Neural progenitor cell (in vitro differentiated cells): ENCODE measurements at regions not wholly inside any gene's neighbourhood (a gene's known extent, or its start where the extent isn't known, plus 50 kb on each side); places are given as distances from the start of the nearest gene placed in this dataset.

ENCODE experiments used
- EZH2 ChIP-seq: fragments of 200-600 bp; sonication (generic); IDR thresholded peaks from 2 replicates; pipeline ENCODE4 v1.6.1; 2017; ENCODE audit warnings: antibody characterized with exemption, mild to moderate bottlenecking, moderate library complexity
- EZH2phosphoT487 ChIP-seq: fragments of 200-600 bp; sonication (generic); IDR thresholded peaks from 2 replicates; pipeline ENCODE4 v1.6.1; 2017; ENCODE audit warnings: antibody characterized with exemption
- TF ChIP-seq, protein P1 (sequence below): fragments of 200-600 bp; sonication (generic); IDR thresholded peaks from 2 replicates; pipeline ENCODE4 v1.5.1; 2017; ENCODE audit warnings: antibody characterized with exemption, mild to moderate bottlenecking

DNA sequence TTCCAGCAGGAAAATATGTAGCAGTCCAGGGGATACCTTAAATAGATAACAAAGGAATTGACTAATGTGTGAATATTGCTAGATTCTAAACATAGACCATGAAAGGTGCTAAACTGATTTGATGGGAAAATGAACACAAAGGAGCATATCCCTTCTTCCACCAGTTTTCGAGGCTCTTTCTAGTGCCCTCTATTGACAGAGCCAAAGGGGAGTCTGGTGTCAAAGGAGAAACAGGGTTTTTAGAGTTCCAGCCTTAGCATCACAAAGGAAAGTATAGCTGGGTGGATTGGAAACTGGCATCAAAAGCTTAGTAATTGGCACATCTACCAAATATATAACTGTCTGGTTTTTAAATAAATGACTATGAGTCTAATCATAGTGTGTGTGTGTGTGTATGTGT is 636.8 kb downstream of the ETV1 start:
- TF ChIP-seq, protein P1, sequence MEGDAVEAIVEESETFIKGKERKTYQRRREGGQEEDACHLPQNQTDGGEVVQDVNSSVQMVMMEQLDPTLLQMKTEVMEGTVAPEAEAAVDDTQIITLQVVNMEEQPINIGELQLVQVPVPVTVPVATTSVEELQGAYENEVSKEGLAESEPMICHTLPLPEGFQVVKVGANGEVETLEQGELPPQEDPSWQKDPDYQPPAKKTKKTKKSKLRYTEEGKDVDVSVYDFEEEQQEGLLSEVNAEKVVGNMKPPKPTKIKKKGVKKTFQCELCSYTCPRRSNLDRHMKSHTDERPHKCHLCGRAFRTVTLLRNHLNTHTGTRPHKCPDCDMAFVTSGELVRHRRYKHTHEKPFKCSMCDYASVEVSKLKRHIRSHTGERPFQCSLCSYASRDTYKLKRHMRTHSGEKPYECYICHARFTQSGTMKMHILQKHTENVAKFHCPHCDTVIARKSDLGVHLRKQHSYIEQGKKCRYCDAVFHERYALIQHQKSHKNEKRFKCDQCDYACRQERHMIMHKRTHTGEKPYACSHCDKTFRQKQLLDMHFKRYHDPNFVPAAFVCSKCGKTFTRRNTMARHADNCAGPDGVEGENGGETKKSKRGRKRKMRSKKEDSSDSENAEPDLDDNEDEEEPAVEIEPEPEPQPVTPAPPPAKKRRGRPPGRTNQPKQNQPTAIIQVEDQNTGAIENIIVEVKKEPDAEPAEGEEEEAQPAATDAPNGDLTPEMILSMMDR, result no peak
- TF ChIP-seq EZH2 (no peak), EZH2phosphoT487 (no peak)
